ENCODE measurements at regions not wholly inside any gene's neighbourhood (a gene's known extent, or its start where the extent isn't known, plus 50 kb on each side); places are given as distances from the start of the nearest gene placed in this dataset.

DNA sequence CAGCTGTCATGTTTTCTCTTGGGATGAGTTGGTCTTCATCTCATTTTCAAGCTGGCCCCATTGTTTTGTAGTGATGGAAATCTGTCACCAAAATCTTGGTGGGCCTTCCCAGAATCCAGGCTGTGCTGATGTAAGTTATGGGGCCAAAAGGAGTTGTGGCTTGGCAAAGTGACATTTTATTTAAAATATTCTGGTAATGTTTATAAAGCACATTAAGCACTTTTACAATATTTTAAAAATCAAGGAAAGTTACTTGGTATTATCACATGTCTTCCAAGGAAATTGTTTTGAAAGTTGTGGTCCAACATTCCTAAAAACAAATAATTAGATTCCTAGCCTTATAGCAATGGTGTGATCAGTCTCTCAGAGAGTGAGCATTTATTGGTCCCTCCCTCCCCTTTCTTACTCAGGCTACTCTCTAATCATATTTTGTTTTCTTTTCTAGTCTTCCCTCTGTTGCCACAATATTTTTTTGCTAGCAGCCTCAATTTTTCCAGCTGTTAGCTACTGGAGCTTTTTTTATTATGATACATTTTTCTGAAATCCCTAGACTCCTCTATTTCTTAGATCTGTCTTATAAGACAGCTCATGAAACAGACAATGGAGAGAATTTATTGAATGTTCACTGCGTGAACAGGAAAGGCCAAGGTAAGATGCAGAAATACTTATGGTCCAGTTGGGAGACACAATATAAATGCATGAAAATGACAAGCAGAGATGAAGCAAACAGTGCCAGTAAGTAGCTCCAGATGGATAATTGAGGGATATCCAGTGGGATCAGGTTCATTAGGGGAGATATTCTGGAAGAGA lies 408.1 kb upstream of the ZNF608 start:
- H3K36me3 ChIP-seq (replicated peaks in 1 of 2; ENCODE audit: control insufficient read depth in 1 of 2, insufficient read depth in 2 of 2, low read length in 2 of 2) = no peaks in the 10 kb centered on the region
- no peaks in the 10 kb centered on the region for H3K79me2 ChIP-seq (ENCODE audit: insufficient read depth, low read length)
- H3K27me3 ChIP-seq (ENCODE audit: control insufficient read depth in 1 of 2, insufficient read depth in 2 of 2, low read length in 2 of 2) = no peaks in the 10 kb centered on the region
- DNase-seq (ENCODE audit: low spot score) = no peak
- no peak overlapping the region for H2AFZ ChIP-seq (ENCODE audit: low read length)
- FAIRE-seq = no peak
- no peaks in the 10 kb centered on the region for H3K4me1 ChIP-seq (ENCODE audit: insufficient read depth, low read length)
- TF ChIP-seq MAZ (IDR thresholded peaks at IDR 0.05; ENCODE audit: borderline replicate concordance, low read depth, low read length) = no peak
- no peak for TF ChIP-seq MAZ (CRISPR knock-in tag; IDR thresholded peaks at IDR 0.05; ENCODE audit: low read depth)
- no peak for TF ChIP-seq ZBTB10 (CRISPR knock-in tag; IDR thresholded peaks at IDR 0.05; ENCODE audit: borderline replicate concordance)
- TF ChIP-seq KLF9 (CRISPR knock-in tag; IDR thresholded peaks at IDR 0.05; ENCODE audit: low read depth) = no peak
- TF ChIP-seq, protein P1, sequence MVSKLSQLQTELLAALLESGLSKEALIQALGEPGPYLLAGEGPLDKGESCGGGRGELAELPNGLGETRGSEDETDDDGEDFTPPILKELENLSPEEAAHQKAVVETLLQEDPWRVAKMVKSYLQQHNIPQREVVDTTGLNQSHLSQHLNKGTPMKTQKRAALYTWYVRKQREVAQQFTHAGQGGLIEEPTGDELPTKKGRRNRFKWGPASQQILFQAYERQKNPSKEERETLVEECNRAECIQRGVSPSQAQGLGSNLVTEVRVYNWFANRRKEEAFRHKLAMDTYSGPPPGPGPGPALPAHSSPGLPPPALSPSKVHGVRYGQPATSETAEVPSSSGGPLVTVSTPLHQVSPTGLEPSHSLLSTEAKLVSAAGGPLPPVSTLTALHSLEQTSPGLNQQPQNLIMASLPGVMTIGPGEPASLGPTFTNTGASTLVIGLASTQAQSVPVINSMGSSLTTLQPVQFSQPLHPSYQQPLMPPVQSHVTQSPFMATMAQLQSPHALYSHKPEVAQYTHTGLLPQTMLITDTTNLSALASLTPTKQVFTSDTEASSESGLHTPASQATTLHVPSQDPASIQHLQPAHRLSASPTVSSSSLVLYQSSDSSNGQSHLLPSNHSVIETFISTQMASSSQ (IDR thresholded peaks at IDR 0.05; ENCODE audit: low read depth) = no peak
- TF ChIP-seq, protein P1 (CRISPR knock-in tag; IDR thresholded peaks at IDR 0.05; ENCODE audit: borderline replicate concordance) = no peak
- no peak for TF ChIP-seq JUNB (CRISPR knock-in tag; IDR thresholded peaks at IDR 0.05; ENCODE audit: borderline replicate concordance)
- no peak for TF ChIP-seq ETS1 (CRISPR knock-in tag; IDR thresholded peaks at IDR 0.05)
- no peak for TF ChIP-seq SP4 (CRISPR knock-in tag; IDR thresholded peaks at IDR 0.05)
- TF ChIP-seq FOSL2 (CRISPR knock-in tag; IDR thresholded peaks at IDR 0.05) = no peak
- no peak for TF ChIP-seq ZNF619 (CRISPR knock-in tag; IDR thresholded peaks at IDR 0.05)
- TF ChIP-seq ZNF883 (CRISPR knock-in tag; IDR thresholded peaks at IDR 0.05; ENCODE audit: not compliant biosample characterization) = no peak
- no peak for TF ChIP-seq ZNF44 (CRISPR knock-in tag; IDR thresholded peaks at IDR 0.05)
- in situ Hi-C loops (cut with HindIII; ENCODE audit: extremely low pct_ligation_motif_present, low pct_unique_long_range_greater_than_20kb) (no loop called here), intact Hi-C loops (cut with micrococcal nuclease; ENCODE audit: unreplicated experiment) (no loop called here)
- 0% methylated on average over 1 of the region's 1 CpG for WGBS (ENCODE audit: low lambda C conversion rate)
- no peak for ATAC-seq
- H3K9me3 ChIP-seq (ENCODE audit: low read length) = no peaks in the 10 kb centered on the region
- no peak overlapping the region for H3K27ac ChIP-seq (ENCODE audit: extremely low read length, insufficient read depth, low read length)
- no peak overlapping the region for H3K9ac ChIP-seq (ENCODE audit: insufficient read depth, low read depth, low read length)
- POLR2A ChIA-PET = no interaction called here
- H3K4me3 ChIP-seq (replicated peaks in 1 of 3; ENCODE audit: insufficient read depth in 1 of 3, low read depth in 2 of 3, low read length in 3 of 3) = no peak overlapping the region
- no peaks in the 10 kb centered on the region for H4K20me1 ChIP-seq (ENCODE audit: insufficient read depth, low read length)
- CTCF ChIA-PET (ENCODE audit: low intra/inter-chr PET ratio, low total read pairs) = no interaction called here
- H3K4me2 ChIP-seq (ENCODE audit: low read depth, low read length) = no peak overlapping the region
- no TSS peak for BruUV-seq (replicated peaks)

Measured in HepG2 (cell line).